ENCODE measurements at regions not wholly inside any gene's neighbourhood (a gene's known extent, or its start where the extent isn't known, plus 50 kb on each side); places are given as distances from the start of the nearest gene placed in this dataset.

- Mint-ChIP-seq H3K36me3 (ENCODE audit: low read depth) (peaks cover 13% of the 10 kb centered on the region; the same call in 2 of the 3 replicates), H3K27ac (no peak overlapping the region), H3K4me1 (no peaks in the 10 kb centered on the region), H3K9me3 (peaks cover 16% of the 10 kb centered on the region), H3K27me3 (ENCODE audit: insufficient read depth, low read depth, poor library complexity) (no peaks in the 10 kb centered on the region), H3K4me3 (no peak overlapping the region)
- ATAC-seq, result no peak
- Histone ChIP-seq H2AFZ (no peak overlapping the region), H3K4me2 (no peak overlapping the region), H3K79me2 (replicated peaks; ENCODE audit: insufficient read depth) (no peaks in the 10 kb centered on the region), H3F3A (replicated peaks; ENCODE audit: low read depth) (no peaks in the 10 kb centered on the region), H3K4me1 (ENCODE audit: insufficient read depth) (no peaks in the 10 kb centered on the region), H4K20me1 (replicated peaks; ENCODE audit: insufficient read depth) (no peaks in the 10 kb centered on the region), H3K4me3 (no peak overlapping the region), H3K27ac (ENCODE audit: low read depth) (no peak overlapping the region), H3K36me3 (ENCODE audit: insufficient read depth) (no peaks in the 10 kb centered on the region), H3K9me2 (ENCODE audit: insufficient read depth) (0 out of 2 replicates have a peak, but pooled peaks cover 4% of the 10 kb centered on the region), H3K27me3 (ENCODE audit: insufficient read depth) (no peaks in the 10 kb centered on the region)
- DNase-seq (ENCODE audit: low spot score), result no peak
- no peak for TF ChIP-seq ZNF114 (CRISPR knock-in tag; IDR thresholded peaks at IDR 0.05)
- TF ChIP-seq CREB1 (CRISPR knock-in tag; IDR thresholded peaks at IDR 0.05; ENCODE audit: low read depth), result no peak
- no peak for TF ChIP-seq ETS1 (IDR thresholded peaks at IDR 0.05)
- TF ChIP-seq EZH2 (IDR thresholded peaks at IDR 0.05; ENCODE audit: low read depth, unreplicated experiment), result no peak
- no peak for TF ChIP-seq CTCF (conservative IDR thresholded peaks at IDR 0.05; ENCODE audit: low read depth in 2 of 2)
- TF ChIP-seq STAT1 (IDR thresholded peaks at IDR 0.05; ENCODE audit: unreplicated experiment), result no peak
- no peak for TF ChIP-seq POLR2AphosphoS5 (IDR thresholded peaks at IDR 0.05; ENCODE audit: low read depth)
- no peak for TF ChIP-seq EZH2phosphoT487 (IDR thresholded peaks at IDR 0.05; ENCODE audit: unreplicated experiment)
- TF ChIP-seq JUNB (IDR thresholded peaks at IDR 0.05; ENCODE audit: unreplicated experiment), result no peak
- TF ChIP-seq REST (IDR thresholded peaks at IDR 0.05; ENCODE audit: unreplicated experiment), result no peak
- TF ChIP-seq ZNF462 (CRISPR knock-in tag; IDR thresholded peaks at IDR 0.05), result no peak
- no peak for TF ChIP-seq ZNF331 (CRISPR knock-in tag; IDR thresholded peaks at IDR 0.05; ENCODE audit: low read depth)
- no peak for TF ChIP-seq NANOG (IDR thresholded peaks at IDR 0.05; ENCODE audit: borderline replicate concordance)
Measured at GRCh38 chr9:77111408-77111807, 65.9 kb upstream of the VPS13A start.

Measured in GM23338 (cell line).